HG02840 (cell line): ENCODE measurements at regions not wholly inside any gene's neighbourhood (a gene's known extent, or its start where the extent isn't known, plus 50 kb on each side); places are given as distances from the start of the nearest gene placed in this dataset.

Experiments used
- ATAC-seq: cut with Tn5 transposase; IDR thresholded peaks from one replicate; pipeline ENCODE4 v1.9.1; 2021; ENCODE audit warnings: mild to moderate bottlenecking, moderate library complexity, moderate number of reproducible peaks; ENCODE audit not compliant: unreplicated experiment, low FRiP score

GRCh38 chr2:212644195-212644837, 105.7 kb upstream of the ERBB4 start:
- ATAC-seq = no peak

- no peak for ATAC-seq
These were observed 101.8 kb upstream of the ERBB4 start for GRCh38 chr2:212640428-212640827.

- ATAC-seq = no peak
These were observed 100.1 kb upstream of the ERBB4 start for GRCh38 chr2:212638694-212639093.

GRCh38 chr2:212628586-212628985, 90.0 kb upstream of the ERBB4 start:
- ATAC-seq = no peak

- ATAC-seq = no peak
These were observed 87.8 kb upstream of the ERBB4 start for GRCh38 chr2:212626371-212626918.

- ATAC-seq = no peak
These were observed 81.4 kb upstream of the ERBB4 start for GRCh38 chr2:212619954-212620353.

- ATAC-seq = no peak
These were observed 80.0 kb upstream of the ERBB4 start for GRCh38 chr2:212618636-212619035.

GRCh38 chr2:212610872-212611425, 72.3 kb upstream of the ERBB4 start:
- no peak for ATAC-seq

GRCh38 chr2:212609479-212609878, 70.9 kb upstream of the ERBB4 start:
- no peak for ATAC-seq

GRCh38 chr2:212607080-212607479, 68.5 kb upstream of the ERBB4 start:
- no peak for ATAC-seq

- no peak for ATAC-seq
These were observed 67.6 kb upstream of the ERBB4 start for GRCh38 chr2:212606232-212606631.

GRCh38 chr2:212596688-212597087, 58.1 kb upstream of the ERBB4 start:
- no peak for ATAC-seq

- no peak for ATAC-seq
These were observed 57.7 kb upstream of the ERBB4 start for GRCh38 chr2:212596276-212596675.

- no peak for ATAC-seq
These were observed 56.5 kb upstream of the ERBB4 start for GRCh38 chr2:212595036-212595654.

- no peak for ATAC-seq
These were observed 54.1 kb upstream of the ERBB4 start for GRCh38 chr2:212592695-212593094.
